ENCODE measurements at regions not wholly inside any gene's neighbourhood (a gene's known extent, or its start where the extent isn't known, plus 50 kb on each side); places are given as distances from the start of the nearest gene placed in this dataset.

GRCh38 chr2:52704251-52704650, 1063.4 kb upstream of the CHAC2 start:
- TF ChIP-seq EZH2phosphoT487 (IDR thresholded peaks at IDR 0.05; ENCODE audit: unreplicated experiment) (no peak), CTCF (conservative IDR thresholded peaks at IDR 0.05; ENCODE audit: low read depth in 2 of 2) (no peak), NANOG (IDR thresholded peaks at IDR 0.05; ENCODE audit: borderline replicate concordance) (no peak), REST (IDR thresholded peaks at IDR 0.05; ENCODE audit: unreplicated experiment) (no peak), CREB1 (CRISPR knock-in tag; IDR thresholded peaks at IDR 0.05; ENCODE audit: low read depth) (no peak), ETS1 (IDR thresholded peaks at IDR 0.05) (no peak), EZH2 (IDR thresholded peaks at IDR 0.05; ENCODE audit: low read depth, unreplicated experiment) (no peak), POLR2AphosphoS5 (IDR thresholded peaks at IDR 0.05; ENCODE audit: low read depth) (no peak)

Data from GM23338 (cell line).